ENCODE measurements at regions not wholly inside any gene's neighbourhood (a gene's known extent, or its start where the extent isn't known, plus 50 kb on each side); places are given as distances from the start of the nearest gene placed in this dataset.

DNA sequence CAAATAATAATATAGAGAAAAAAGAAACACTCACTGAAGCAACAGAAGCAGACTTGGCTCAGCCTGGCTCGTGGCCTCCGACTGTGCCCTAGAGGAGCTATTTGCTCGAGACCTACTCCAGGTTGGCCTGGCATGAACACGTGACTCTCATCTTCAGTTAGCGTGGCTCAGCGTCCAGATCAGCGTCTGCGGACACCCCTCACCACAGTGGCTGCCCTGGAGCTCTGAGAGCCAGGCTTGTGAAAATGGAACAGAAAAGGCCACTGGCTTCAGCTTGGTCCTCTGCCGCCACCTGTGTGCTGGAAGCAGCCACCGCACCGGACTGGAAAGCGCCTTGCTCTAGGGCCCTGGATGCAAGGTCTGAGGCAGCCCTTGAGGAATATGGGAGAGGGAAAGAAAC is 1184.0 kb upstream of the GYPC start:
- TF ChIP-seq, protein P1, sequence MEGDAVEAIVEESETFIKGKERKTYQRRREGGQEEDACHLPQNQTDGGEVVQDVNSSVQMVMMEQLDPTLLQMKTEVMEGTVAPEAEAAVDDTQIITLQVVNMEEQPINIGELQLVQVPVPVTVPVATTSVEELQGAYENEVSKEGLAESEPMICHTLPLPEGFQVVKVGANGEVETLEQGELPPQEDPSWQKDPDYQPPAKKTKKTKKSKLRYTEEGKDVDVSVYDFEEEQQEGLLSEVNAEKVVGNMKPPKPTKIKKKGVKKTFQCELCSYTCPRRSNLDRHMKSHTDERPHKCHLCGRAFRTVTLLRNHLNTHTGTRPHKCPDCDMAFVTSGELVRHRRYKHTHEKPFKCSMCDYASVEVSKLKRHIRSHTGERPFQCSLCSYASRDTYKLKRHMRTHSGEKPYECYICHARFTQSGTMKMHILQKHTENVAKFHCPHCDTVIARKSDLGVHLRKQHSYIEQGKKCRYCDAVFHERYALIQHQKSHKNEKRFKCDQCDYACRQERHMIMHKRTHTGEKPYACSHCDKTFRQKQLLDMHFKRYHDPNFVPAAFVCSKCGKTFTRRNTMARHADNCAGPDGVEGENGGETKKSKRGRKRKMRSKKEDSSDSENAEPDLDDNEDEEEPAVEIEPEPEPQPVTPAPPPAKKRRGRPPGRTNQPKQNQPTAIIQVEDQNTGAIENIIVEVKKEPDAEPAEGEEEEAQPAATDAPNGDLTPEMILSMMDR (IDR thresholded peaks at IDR 0.05) = no peak
- TF ChIP-seq POLR2AphosphoS5 (IDR thresholded peaks at IDR 0.05) = no peak

Data from stomach (tissue), 4 donors.